Stimulated activated CD8-positive, alpha-beta memory T cell treated with anti-CD3 and anti-CD28 coated beads, Interleukin-4, amount 100 ng/mL, for 4 hours (primary cell): ENCODE measurements at regions not wholly inside any gene's neighbourhood (a gene's known extent, or its start where the extent isn't known, plus 50 kb on each side); places are given as distances from the start of the nearest gene placed in this dataset.

Experiments used
- DNase-seq, 2 donors: peaks; one replicate each; pipeline ENCODE4 v3.0.0-alpha.2; 2020; ENCODE audit warnings: low read depth in 2 of 2, low spot score in 1 of 2

GRCh38 chr6:150711061-150711460 lies 111.4 kb downstream of the PLEKHG1 start:
- no peak for DNase-seq

GRCh38 chr6:150711584-150712504 lies 112.2 kb downstream of the PLEKHG1 start:
- DNase-seq, result no peak

- no peak for DNase-seq
These were observed 113.0 kb downstream of the PLEKHG1 start for GRCh38 chr6:150712505-150713252.

GRCh38 chr6:150713487-150713886 lies 113.8 kb downstream of the PLEKHG1 start:
- no peak for DNase-seq

GRCh38 chr6:150713931-150714330 lies 114.2 kb downstream of the PLEKHG1 start:
- DNase-seq, result no peak

- no peak for DNase-seq
These were observed 115.4 kb downstream of the PLEKHG1 start for GRCh38 chr6:150715133-150715532.

- no peak for DNase-seq
These were observed 117.7 kb downstream of the PLEKHG1 start for GRCh38 chr6:150717419-150717818.

GRCh38 chr6:150719099-150719766 lies 119.5 kb downstream of the PLEKHG1 start:
- DNase-seq, result no peak

- no peak for DNase-seq
These were observed 120.1 kb downstream of the PLEKHG1 start for GRCh38 chr6:150719831-150720230.

GRCh38 chr6:150720774-150721233 lies 121.1 kb downstream of the PLEKHG1 start:
- no peak for DNase-seq

GRCh38 chr6:150721418-150722266 lies 122.0 kb downstream of the PLEKHG1 start:
- no peak for DNase-seq

GRCh38 chr6:150722614-150723344 lies 123.1 kb downstream of the PLEKHG1 start:
- no peak for DNase-seq

- DNase-seq, result no peak
These were observed 123.6 kb downstream of the PLEKHG1 start for GRCh38 chr6:150723345-150723658.

- no peak for DNase-seq
These were observed 124.2 kb downstream of the PLEKHG1 start for GRCh38 chr6:150723857-150724256.

- no peak for DNase-seq
These were observed 126.1 kb downstream of the PLEKHG1 start for GRCh38 chr6:150725795-150726194.

- no peak for DNase-seq
These were observed 129.6 kb downstream of the PLEKHG1 start for GRCh38 chr6:150729188-150729748.

- no peak for DNase-seq
These were observed 131.2 kb downstream of the PLEKHG1 start for GRCh38 chr6:150730801-150731457.

- no peak for DNase-seq
These were observed 132.6 kb upstream of the MTHFD1L start for GRCh38 chr6:150732765-150733539.
